ENCODE measurements at regions not wholly inside any gene's neighbourhood (a gene's known extent, or its start where the extent isn't known, plus 50 kb on each side); places are given as distances from the start of the nearest gene placed in this dataset.

DNA sequence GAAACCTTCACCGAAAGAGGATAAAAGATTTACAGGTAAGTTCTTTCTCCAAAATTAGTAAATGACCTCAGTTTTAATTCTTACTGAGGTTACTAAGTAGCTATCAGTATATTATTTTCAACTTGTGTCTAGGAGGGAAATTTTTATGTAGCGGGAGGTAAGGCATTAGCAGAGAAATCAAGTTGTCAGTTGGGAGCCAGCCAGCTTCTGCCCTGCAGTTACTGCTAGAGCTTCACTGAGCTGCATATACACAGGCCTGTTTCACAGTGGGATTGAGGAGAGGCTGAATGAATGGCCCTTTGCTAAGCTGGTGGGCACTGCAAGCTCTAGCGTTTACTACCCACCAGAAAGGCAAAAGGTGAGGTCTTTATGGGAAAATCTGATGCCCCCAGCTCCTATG is 105.7 kb downstream of the ACAA2 start:
- TF ChIP-seq, protein P1, sequence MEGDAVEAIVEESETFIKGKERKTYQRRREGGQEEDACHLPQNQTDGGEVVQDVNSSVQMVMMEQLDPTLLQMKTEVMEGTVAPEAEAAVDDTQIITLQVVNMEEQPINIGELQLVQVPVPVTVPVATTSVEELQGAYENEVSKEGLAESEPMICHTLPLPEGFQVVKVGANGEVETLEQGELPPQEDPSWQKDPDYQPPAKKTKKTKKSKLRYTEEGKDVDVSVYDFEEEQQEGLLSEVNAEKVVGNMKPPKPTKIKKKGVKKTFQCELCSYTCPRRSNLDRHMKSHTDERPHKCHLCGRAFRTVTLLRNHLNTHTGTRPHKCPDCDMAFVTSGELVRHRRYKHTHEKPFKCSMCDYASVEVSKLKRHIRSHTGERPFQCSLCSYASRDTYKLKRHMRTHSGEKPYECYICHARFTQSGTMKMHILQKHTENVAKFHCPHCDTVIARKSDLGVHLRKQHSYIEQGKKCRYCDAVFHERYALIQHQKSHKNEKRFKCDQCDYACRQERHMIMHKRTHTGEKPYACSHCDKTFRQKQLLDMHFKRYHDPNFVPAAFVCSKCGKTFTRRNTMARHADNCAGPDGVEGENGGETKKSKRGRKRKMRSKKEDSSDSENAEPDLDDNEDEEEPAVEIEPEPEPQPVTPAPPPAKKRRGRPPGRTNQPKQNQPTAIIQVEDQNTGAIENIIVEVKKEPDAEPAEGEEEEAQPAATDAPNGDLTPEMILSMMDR (IDR thresholded peaks at IDR 0.05; ENCODE audit: insufficient read depth, low read length, poor library complexity, severe bottlenecking) = no peak
- TF ChIP-seq EZH2phosphoT487 (conservative IDR thresholded peaks at IDR 0.05; ENCODE audit: low read length) = no peak

All from SU-DHL-6 (cell line).